ENCODE measurements at regions not wholly inside any gene's neighbourhood (a gene's known extent, or its start where the extent isn't known, plus 50 kb on each side); places are given as distances from the start of the nearest gene placed in this dataset.

DNA sequence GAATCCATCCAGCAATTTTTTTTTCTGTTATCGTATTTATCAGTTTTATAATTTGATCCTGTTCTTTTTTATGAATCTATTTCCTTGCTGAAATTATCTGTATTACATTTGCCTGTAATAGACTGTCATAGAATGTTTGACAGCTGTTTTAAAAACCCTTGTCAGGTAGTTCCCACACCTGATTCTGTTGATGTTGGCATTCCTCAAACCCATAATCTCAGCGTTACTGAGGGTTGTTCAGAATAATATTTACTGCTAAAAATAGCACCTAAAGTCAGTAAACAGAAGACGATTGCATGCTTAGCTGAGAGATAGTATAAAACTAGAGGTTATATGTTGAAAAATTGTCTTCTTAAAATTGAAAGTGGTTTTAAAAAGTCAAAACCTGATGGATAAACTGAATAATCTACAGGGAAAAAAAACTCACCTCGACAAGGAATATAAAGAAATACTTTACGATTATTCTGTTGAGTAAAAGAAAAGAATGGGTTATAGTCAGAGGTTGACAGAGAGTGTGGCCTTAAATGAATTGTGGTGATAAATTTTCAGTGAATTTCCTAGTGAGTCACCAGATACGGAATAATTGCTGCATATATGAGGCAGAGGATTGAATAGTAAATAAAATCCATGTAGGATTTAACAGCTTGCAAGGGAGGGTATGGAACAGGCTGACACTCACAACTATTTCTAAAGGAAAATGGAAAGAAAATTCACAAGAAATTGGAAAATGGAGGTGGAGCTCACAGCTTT lies 824.1 kb upstream of the IGFBP3 start:
- Histone ChIP-seq H3K36me3 (ENCODE audit: low read depth) (no peaks in the 10 kb centered on the region), H3K27ac (ENCODE audit: poor library complexity, severe bottlenecking) (no peak overlapping the region), H3K4me3 (ENCODE audit: severe bottlenecking) (no peak overlapping the region), H3K4me1 (ENCODE audit: insufficient read depth, poor library complexity, severe bottlenecking) (no peaks in the 10 kb centered on the region), H3K9me3 (ENCODE audit: severe bottlenecking) (no peaks in the 10 kb centered on the region), H3K27me3 (ENCODE audit: insufficient read depth, poor library complexity, severe bottlenecking) (no peaks in the 10 kb centered on the region)
- no peak for ATAC-seq (ENCODE audit: low read depth)
- TF ChIP-seq, protein P1, sequence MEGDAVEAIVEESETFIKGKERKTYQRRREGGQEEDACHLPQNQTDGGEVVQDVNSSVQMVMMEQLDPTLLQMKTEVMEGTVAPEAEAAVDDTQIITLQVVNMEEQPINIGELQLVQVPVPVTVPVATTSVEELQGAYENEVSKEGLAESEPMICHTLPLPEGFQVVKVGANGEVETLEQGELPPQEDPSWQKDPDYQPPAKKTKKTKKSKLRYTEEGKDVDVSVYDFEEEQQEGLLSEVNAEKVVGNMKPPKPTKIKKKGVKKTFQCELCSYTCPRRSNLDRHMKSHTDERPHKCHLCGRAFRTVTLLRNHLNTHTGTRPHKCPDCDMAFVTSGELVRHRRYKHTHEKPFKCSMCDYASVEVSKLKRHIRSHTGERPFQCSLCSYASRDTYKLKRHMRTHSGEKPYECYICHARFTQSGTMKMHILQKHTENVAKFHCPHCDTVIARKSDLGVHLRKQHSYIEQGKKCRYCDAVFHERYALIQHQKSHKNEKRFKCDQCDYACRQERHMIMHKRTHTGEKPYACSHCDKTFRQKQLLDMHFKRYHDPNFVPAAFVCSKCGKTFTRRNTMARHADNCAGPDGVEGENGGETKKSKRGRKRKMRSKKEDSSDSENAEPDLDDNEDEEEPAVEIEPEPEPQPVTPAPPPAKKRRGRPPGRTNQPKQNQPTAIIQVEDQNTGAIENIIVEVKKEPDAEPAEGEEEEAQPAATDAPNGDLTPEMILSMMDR (IDR thresholded peaks at IDR 0.05; ENCODE audit: poor library complexity, severe bottlenecking): no peak
- DNase-seq (ENCODE audit: low spot score): no peak

DNA sequence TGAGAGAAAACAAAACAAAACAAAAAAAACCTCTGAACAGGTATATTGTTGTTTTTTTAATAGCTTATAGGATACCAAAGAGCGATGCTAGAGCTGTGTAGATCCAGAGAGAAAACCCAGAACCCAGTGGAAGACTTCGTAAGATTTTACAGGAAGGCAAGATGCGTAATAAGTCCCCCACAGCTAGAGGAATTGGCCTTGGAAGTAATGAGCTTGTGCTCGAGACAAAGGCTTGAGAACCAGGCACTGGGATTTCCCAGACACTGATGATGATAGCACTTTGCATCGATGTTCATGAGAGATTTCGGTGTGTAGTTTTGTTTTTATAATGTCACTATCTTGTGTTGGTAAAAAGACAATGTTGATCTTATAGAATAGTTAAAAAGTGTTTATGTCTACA lies 821.5 kb upstream of the IGFBP3 start:
- Histone ChIP-seq H3K9me3 (ENCODE audit: severe bottlenecking) (no peaks in the 10 kb centered on the region), H3K27me3 (ENCODE audit: insufficient read depth, poor library complexity, severe bottlenecking) (no peaks in the 10 kb centered on the region), H3K4me3 (ENCODE audit: severe bottlenecking) (no peak overlapping the region), H3K27ac (ENCODE audit: poor library complexity, severe bottlenecking) (no peak overlapping the region), H3K4me1 (ENCODE audit: insufficient read depth, poor library complexity, severe bottlenecking) (no peaks in the 10 kb centered on the region), H3K36me3 (ENCODE audit: low read depth) (no peaks in the 10 kb centered on the region)
- TF ChIP-seq, protein P1 (IDR thresholded peaks at IDR 0.05; ENCODE audit: poor library complexity, severe bottlenecking): no peak
- DNase-seq (ENCODE audit: low spot score) (no peak), ATAC-seq (ENCODE audit: low read depth) (no peak)

DNA sequence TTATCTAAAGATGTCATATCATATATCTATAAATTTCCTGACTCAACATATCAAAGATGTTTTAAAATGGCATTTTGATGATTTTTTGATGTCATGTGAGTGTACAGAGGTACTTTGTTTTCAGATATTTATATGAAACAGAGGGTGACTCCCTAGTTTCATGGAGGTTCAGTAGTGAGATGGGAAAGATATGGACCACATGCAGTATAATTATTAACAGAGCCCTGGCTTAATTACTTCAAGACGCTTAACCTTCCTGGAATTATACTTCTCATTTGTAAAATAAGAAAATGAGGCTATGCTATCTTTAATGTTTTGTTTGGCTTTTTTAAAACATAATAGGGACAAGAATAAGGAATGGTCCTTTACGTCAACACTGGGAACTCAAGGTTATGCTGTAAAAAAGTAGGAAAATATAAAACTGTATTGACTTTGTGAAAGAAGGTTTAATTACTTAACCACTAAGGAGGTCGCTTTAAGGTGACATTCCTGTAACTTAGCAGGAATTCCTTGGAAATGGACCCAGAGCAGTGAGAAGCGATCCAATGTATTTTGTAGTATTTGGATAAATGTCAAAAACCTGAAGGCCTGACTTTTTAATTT lies 821.0 kb upstream of the IGFBP3 start:
- H3K9me3 ChIP-seq (ENCODE audit: severe bottlenecking): no peaks in the 10 kb centered on the region
- ATAC-seq (ENCODE audit: low read depth): no peak
- no peaks in the 10 kb centered on the region for H3K4me1 ChIP-seq (ENCODE audit: insufficient read depth, poor library complexity, severe bottlenecking)
- H3K4me3 ChIP-seq (ENCODE audit: severe bottlenecking): no peak overlapping the region
- TF ChIP-seq, protein P1 (IDR thresholded peaks at IDR 0.05; ENCODE audit: poor library complexity, severe bottlenecking): no peak
- no peaks in the 10 kb centered on the region for H3K27me3 ChIP-seq (ENCODE audit: insufficient read depth, poor library complexity, severe bottlenecking)
- no peak overlapping the region for H3K27ac ChIP-seq (ENCODE audit: poor library complexity, severe bottlenecking)
- H3K36me3 ChIP-seq (ENCODE audit: low read depth): no peaks in the 10 kb centered on the region
- no peak for DNase-seq (ENCODE audit: low spot score)

DNA sequence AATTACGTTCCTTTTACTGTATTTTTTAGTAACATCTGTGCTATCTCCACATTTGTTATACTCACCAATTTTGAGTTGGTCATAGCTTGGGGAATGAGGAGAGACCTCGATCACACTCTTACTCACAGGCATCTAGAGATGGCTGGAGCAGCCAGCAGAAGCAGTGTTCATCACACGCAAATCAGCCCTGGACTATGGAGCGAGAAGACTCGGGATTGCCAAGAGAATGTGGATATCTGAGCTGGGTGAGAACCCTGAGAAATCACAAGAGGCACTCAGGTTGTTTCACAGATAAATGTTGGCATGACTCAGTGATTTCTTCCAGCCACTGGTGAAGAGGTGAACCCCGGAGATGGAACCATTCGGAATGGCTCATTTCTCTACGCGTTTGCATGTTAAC lies 820.1 kb upstream of the IGFBP3 start:
- no peak for DNase-seq (ENCODE audit: low spot score)
- ATAC-seq (ENCODE audit: low read depth): no peak
- Histone ChIP-seq H3K9me3 (ENCODE audit: severe bottlenecking) (no peaks in the 10 kb centered on the region), H3K4me3 (ENCODE audit: severe bottlenecking) (no peak overlapping the region), H3K27me3 (ENCODE audit: insufficient read depth, poor library complexity, severe bottlenecking) (no peaks in the 10 kb centered on the region), H3K27ac (ENCODE audit: poor library complexity, severe bottlenecking) (no peak overlapping the region), H3K4me1 (ENCODE audit: insufficient read depth, poor library complexity, severe bottlenecking) (no peaks in the 10 kb centered on the region), H3K36me3 (ENCODE audit: low read depth) (no peaks in the 10 kb centered on the region)
- TF ChIP-seq, protein P1 (IDR thresholded peaks at IDR 0.05; ENCODE audit: poor library complexity, severe bottlenecking): no peak
